ENCODE measurements at regions not wholly inside any gene's neighbourhood (a gene's known extent, or its start where the extent isn't known, plus 50 kb on each side); places are given as distances from the start of the nearest gene placed in this dataset.
"Not testable (repeated sequence)": the region's sequence is repeated elsewhere in the genome, so short reads cannot be mapped to it uniquely, and the experiment has no call there.

- DNase-seq (ENCODE audit: low read depth); in situ Hi-C loops (cut with HindIII; ENCODE audit: low pct_unique_long_range_greater_than_20kb, low sequenced_read_pairs): not testable (repeated sequence)
Measured at GRCh38 chr1:112825075-112825474, 109.9 kb upstream of the PPM1J start.

GRCh38 chr1:112821307-112822063 lies 106.4 kb upstream of the PPM1J start:
- DNase-seq (ENCODE audit: low read depth); in situ Hi-C loops (cut with HindIII; ENCODE audit: low pct_unique_long_range_greater_than_20kb, low sequenced_read_pairs): not testable (repeated sequence)

- no peak for DNase-seq (ENCODE audit: low read depth)
- in situ Hi-C loops (cut with HindIII; ENCODE audit: low pct_unique_long_range_greater_than_20kb, low sequenced_read_pairs), result no loop called here
Measured at GRCh38 chr1:112818990-112819689, 104.0 kb upstream of the PPM1J start.

- in situ Hi-C loops (cut with HindIII; ENCODE audit: low pct_unique_long_range_greater_than_20kb, low sequenced_read_pairs), result no loop called here
- DNase-seq (ENCODE audit: low read depth), result no peak
Measured at GRCh38 chr1:112817555-112818373, 102.6 kb upstream of the PPM1J start.

GRCh38 chr1:112815376-112815775 lies 100.2 kb upstream of the PPM1J start:
- in situ Hi-C loops (cut with HindIII; ENCODE audit: low pct_unique_long_range_greater_than_20kb, low sequenced_read_pairs), result no loop called here

GRCh38 chr1:112814645-112815044 lies 99.5 kb upstream of the PPM1J start:
- DNase-seq (ENCODE audit: low read depth); in situ Hi-C loops (cut with HindIII; ENCODE audit: low pct_unique_long_range_greater_than_20kb, low sequenced_read_pairs): not testable (repeated sequence)

More at GRCh38 chr1:112815376-112815775, 100.2 kb upstream of the PPM1J start:
- no peak for DNase-seq (ENCODE audit: low read depth)

GRCh38 chr1:112808861-112809684 lies 93.9 kb upstream of the PPM1J start:
- DNase-seq (ENCODE audit: low read depth), result peak; percentile 56
- in situ Hi-C loops (cut with HindIII; ENCODE audit: low pct_unique_long_range_greater_than_20kb, low sequenced_read_pairs), result no loop called here

GRCh38 chr1:112807999-112808398 lies 92.9 kb upstream of the PPM1J start:
- in situ Hi-C loops (cut with HindIII; ENCODE audit: low pct_unique_long_range_greater_than_20kb, low sequenced_read_pairs), result no loop called here
- no peak for DNase-seq (ENCODE audit: low read depth)

- in situ Hi-C loops (cut with HindIII; ENCODE audit: low pct_unique_long_range_greater_than_20kb, low sequenced_read_pairs), result no loop called here
- no peak for DNase-seq (ENCODE audit: low read depth)
Measured at GRCh38 chr1:112807117-112807516, 92.0 kb upstream of the PPM1J start.

- in situ Hi-C loops (cut with HindIII; ENCODE audit: low pct_unique_long_range_greater_than_20kb, low sequenced_read_pairs), result no loop called here
- no peak for DNase-seq (ENCODE audit: low read depth)
Measured at GRCh38 chr1:112806090-112806642, 91.0 kb upstream of the PPM1J start.

GRCh38 chr1:112805155-112805853 lies 90.2 kb upstream of the PPM1J start:
- no peak for DNase-seq (ENCODE audit: low read depth)
- in situ Hi-C loops (cut with HindIII; ENCODE audit: low pct_unique_long_range_greater_than_20kb, low sequenced_read_pairs), result no loop called here

GRCh38 chr1:112803906-112804762 lies 89.0 kb upstream of the PPM1J start:
- DNase-seq (ENCODE audit: low read depth), result peak; percentile 53
- in situ Hi-C loops (cut with HindIII; ENCODE audit: low pct_unique_long_range_greater_than_20kb, low sequenced_read_pairs), result no loop called here

- no peak for DNase-seq (ENCODE audit: low read depth)
- in situ Hi-C loops (cut with HindIII; ENCODE audit: low pct_unique_long_range_greater_than_20kb, low sequenced_read_pairs), result no loop called here
Measured at GRCh38 chr1:112800289-112800688, 85.2 kb upstream of the PPM1J start.

GRCh38 chr1:112798292-112798691 lies 83.2 kb upstream of the PPM1J start:
- in situ Hi-C loops (cut with HindIII; ENCODE audit: low pct_unique_long_range_greater_than_20kb, low sequenced_read_pairs), result no loop called here
- no peak for DNase-seq (ENCODE audit: low read depth)

GRCh38 chr1:112797224-112797623 lies 82.1 kb upstream of the PPM1J start:
- in situ Hi-C loops (cut with HindIII; ENCODE audit: low pct_unique_long_range_greater_than_20kb, low sequenced_read_pairs), result no loop called here
- DNase-seq (ENCODE audit: low read depth), result no peak

GRCh38 chr1:112794654-112795239 lies 79.6 kb upstream of the PPM1J start:
- in situ Hi-C loops (cut with HindIII; ENCODE audit: low pct_unique_long_range_greater_than_20kb, low sequenced_read_pairs), result no loop called here
- no peak for DNase-seq (ENCODE audit: low read depth)

Data from Caki2 (cell line).